Type B pancreatic cell (in vitro differentiated cells): ENCODE measurements at regions not wholly inside any gene's neighbourhood (a gene's known extent, or its start where the extent isn't known, plus 50 kb on each side); places are given as distances from the start of the nearest gene placed in this dataset.
A peak's percentile ranks its signal among the peaks of the same experiment; 100 is the strongest.

ENCODE experiments used
- DNase-seq: peaks from one replicate; pipeline ENCODE4 v3.0.0; 2021; ENCODE audit warnings: mixed read lengths; ENCODE audit not compliant: unreplicated experiment; ENCODE audit errors: extremely low spot score
- H3K27ac Mint-ChIP-seq: 2 replicates; pipeline ENCODE4 v1.8.0; 2021; ENCODE audit warnings: mild to moderate bottlenecking, mixed read lengths
- H3K27me3 Mint-ChIP-seq: 2 replicates; pipeline ENCODE4 v1.8.0; 2021; ENCODE audit warnings: mixed read lengths
- H3K36me3 Mint-ChIP-seq: 2 replicates; pipeline ENCODE4 v1.8.0; 2021; ENCODE audit warnings: mixed read lengths
- H3K4me1 Mint-ChIP-seq: one replicate; pipeline ENCODE4 v1.8.0; 2021; ENCODE audit warnings: mixed read lengths; ENCODE audit not compliant: unreplicated experiment
- H3K4me3 Mint-ChIP-seq: 2 replicates; pipeline ENCODE4 v1.8.0; 2021; ENCODE audit warnings: mild to moderate bottlenecking, mixed read lengths
- H3K9me3 Mint-ChIP-seq: 2 replicates; pipeline ENCODE4 v1.8.0; 2021; ENCODE audit warnings: mixed read lengths
- TF ChIP-seq, protein P1 (sequence below): fragments of 200-600 bp; sonication (generic); conservative IDR thresholded peaks from 2 replicates; pipeline ENCODE4 v1.5.0; 2021; ENCODE audit warnings: antibody characterized with exemption, mild to moderate bottlenecking

- peaks cover 25% of the 10 kb centered on the region for H3K4me1 Mint-ChIP-seq
- no peak overlapping the region for H3K4me3 Mint-ChIP-seq
- TF ChIP-seq, protein P1, sequence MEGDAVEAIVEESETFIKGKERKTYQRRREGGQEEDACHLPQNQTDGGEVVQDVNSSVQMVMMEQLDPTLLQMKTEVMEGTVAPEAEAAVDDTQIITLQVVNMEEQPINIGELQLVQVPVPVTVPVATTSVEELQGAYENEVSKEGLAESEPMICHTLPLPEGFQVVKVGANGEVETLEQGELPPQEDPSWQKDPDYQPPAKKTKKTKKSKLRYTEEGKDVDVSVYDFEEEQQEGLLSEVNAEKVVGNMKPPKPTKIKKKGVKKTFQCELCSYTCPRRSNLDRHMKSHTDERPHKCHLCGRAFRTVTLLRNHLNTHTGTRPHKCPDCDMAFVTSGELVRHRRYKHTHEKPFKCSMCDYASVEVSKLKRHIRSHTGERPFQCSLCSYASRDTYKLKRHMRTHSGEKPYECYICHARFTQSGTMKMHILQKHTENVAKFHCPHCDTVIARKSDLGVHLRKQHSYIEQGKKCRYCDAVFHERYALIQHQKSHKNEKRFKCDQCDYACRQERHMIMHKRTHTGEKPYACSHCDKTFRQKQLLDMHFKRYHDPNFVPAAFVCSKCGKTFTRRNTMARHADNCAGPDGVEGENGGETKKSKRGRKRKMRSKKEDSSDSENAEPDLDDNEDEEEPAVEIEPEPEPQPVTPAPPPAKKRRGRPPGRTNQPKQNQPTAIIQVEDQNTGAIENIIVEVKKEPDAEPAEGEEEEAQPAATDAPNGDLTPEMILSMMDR: no peak
- H3K9me3 Mint-ChIP-seq: peaks cover 10% of the 10 kb centered on the region
- no peak overlapping the region for H3K27ac Mint-ChIP-seq
- DNase-seq: no peak
- H3K36me3 Mint-ChIP-seq: peaks cover 3% of the 10 kb centered on the region
- no peaks in the 10 kb centered on the region for H3K27me3 Mint-ChIP-seq
Observed at GRCh38 chr6:106730264-106730663, 100.9 kb downstream of the QRSL1 start.

DNA sequence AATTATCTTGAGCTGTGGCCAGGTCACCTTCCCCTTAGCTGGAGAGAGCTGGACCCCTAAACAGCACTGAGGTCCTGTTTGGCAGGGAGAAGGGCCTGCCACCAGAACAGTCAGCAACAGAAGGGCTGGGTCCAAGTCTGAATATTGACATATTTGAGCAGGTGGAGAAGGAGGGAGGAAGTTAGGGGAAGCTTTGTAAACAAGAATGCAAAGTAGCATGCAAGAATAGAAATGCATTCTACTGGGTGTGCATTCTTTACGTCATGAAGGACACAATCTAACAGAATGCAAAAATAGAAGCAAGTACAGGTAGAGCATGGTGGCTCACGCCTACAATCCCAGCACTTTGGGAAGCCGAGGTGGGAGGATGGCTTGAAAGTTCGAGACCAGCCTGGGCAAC, 100.5 kb downstream of the QRSL1 start:
- TF ChIP-seq, protein P1: no peak
- no peak overlapping the region for H3K27ac Mint-ChIP-seq
- DNase-seq: no peak
- peaks cover 7% of the 10 kb centered on the region for H3K9me3 Mint-ChIP-seq
- peaks cover 3% of the 10 kb centered on the region for H3K36me3 Mint-ChIP-seq
- H3K4me3 Mint-ChIP-seq: no peak overlapping the region
- H3K4me1 Mint-ChIP-seq: peaks cover 25% of the 10 kb centered on the region
- no peaks in the 10 kb centered on the region for H3K27me3 Mint-ChIP-seq

- H3K4me3 Mint-ChIP-seq: no peak overlapping the region
- H3K27ac Mint-ChIP-seq: peak overlapping the region; percentile 26
- peaks cover 7% of the 10 kb centered on the region for H3K9me3 Mint-ChIP-seq
- peaks cover 3% of the 10 kb centered on the region for H3K36me3 Mint-ChIP-seq
- TF ChIP-seq, protein P1: no peak
- DNase-seq: no peak
- H3K27me3 Mint-ChIP-seq: no peaks in the 10 kb centered on the region
- H3K4me1 Mint-ChIP-seq: peaks cover 25% of the 10 kb centered on the region
Observed at GRCh38 chr6:106728296-106728870, 99.0 kb downstream of the QRSL1 start.

DNA sequence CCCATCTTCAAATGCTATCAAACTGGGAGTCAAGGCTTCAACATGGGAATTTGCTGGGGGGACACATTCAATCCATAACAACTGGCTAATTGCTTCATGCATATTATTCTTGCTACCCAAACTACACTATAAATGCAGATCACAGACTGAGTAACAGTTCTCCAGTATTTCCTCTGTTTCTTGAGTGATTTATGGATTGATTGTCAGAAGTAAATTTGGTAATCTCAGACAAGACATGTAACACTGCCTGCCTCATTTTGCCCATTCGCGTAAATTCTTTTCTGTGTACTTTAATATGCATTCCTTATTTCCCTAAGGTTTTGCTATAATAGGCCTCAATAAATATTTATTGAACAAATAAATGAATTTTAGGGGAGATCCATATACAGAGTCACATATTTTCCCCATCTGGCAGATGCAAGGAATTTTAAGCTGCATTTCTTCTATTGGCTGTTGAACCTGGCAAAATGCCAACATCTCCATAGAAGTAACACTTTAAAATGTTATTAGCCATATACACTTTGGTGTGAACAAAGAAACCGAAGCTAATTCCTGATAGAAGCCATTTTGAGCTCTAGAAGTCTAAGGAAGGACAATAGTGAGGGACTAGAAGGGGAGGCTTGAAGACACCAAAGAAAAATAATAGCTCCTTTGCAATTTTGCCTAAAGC, 98.2 kb downstream of the QRSL1 start:
- no peaks in the 10 kb centered on the region for H3K27me3 Mint-ChIP-seq

DNA sequence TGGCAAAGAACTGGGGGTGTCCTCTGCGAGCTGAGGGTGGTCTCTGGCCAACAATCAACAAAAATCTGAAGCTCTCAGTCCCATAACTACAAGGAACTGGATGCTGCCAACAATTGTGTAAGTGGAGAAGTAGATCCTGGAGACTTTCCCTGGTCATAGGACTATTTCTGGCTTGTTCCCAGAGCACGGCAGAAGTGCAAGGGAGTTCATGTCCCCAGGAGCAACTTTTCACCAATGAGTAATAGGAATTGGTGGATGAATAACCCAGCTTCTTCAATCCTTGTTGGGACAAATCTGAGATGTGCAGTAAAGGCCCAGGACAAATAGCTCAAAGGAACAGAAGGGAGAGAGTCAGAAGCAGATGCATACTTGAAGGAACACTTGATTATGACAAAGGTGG, 95.5 kb downstream of the QRSL1 start:
- peaks cover 17% of the 10 kb centered on the region for H3K4me1 Mint-ChIP-seq
- H3K4me3 Mint-ChIP-seq: no peak overlapping the region
- H3K9me3 Mint-ChIP-seq: peaks cover 7% of the 10 kb centered on the region
- no peaks in the 10 kb centered on the region for H3K27me3 Mint-ChIP-seq
- TF ChIP-seq, protein P1: no peak
- no peak overlapping the region for H3K27ac Mint-ChIP-seq
- H3K36me3 Mint-ChIP-seq: peaks cover 3% of the 10 kb centered on the region
- DNase-seq: no peak

More for the DNA sequence above, 98.2 kb downstream of the QRSL1 start:
- TF ChIP-seq, protein P1: no peak
- peaks cover 25% of the 10 kb centered on the region for H3K4me1 Mint-ChIP-seq
- H3K36me3 Mint-ChIP-seq: peaks cover 3% of the 10 kb centered on the region
- no peak overlapping the region for H3K27ac Mint-ChIP-seq
- DNase-seq: no peak
- peaks cover 7% of the 10 kb centered on the region for H3K9me3 Mint-ChIP-seq
- no peak overlapping the region for H3K4me3 Mint-ChIP-seq
